VCaP (cell line): ENCODE measurements at regions not wholly inside any gene's neighbourhood (a gene's known extent, or its start where the extent isn't known, plus 50 kb on each side); places are given as distances from the start of the nearest gene placed in this dataset.
A peak's percentile ranks its signal among the peaks of the same experiment; 100 is the strongest.
"Not testable (repeated sequence)": the region's sequence is repeated elsewhere in the genome, so short reads cannot be mapped to it uniquely, and the experiment has no call there.

Experiments used
- H3K27ac ChIP-seq: fragments of 450-650 bp; 2 replicates; pipeline ENCODE4 v1.5.1; 2017
- TF ChIP-seq, protein P1 (sequence below): fragments of 450-650 bp; conservative IDR thresholded peaks from 2 replicates; pipeline ENCODE4 v1.5.1; 2017; ENCODE audit warnings: mild to moderate bottlenecking, moderate library complexity

DNA sequence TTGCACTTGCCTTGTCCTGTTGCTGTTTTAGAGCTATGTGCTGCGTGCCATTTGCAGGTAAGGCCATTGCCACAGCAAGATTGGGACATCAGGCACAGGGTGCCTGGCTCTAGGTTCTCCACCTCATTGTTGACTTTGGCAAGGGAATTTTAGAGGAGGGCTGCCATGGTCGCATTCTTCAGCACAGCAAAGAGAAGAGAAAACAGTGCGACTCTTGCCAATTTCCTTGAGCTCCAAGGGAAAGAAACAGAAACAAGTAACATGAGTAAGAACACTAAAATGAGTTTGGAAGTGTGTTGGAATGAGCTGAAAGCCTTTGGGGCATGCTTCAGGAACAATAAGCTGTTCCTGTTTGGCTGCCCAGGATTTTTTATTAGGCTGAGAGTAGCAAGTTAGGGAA lies 188.1 kb upstream of the IL12B start:
- TF ChIP-seq, protein P1, sequence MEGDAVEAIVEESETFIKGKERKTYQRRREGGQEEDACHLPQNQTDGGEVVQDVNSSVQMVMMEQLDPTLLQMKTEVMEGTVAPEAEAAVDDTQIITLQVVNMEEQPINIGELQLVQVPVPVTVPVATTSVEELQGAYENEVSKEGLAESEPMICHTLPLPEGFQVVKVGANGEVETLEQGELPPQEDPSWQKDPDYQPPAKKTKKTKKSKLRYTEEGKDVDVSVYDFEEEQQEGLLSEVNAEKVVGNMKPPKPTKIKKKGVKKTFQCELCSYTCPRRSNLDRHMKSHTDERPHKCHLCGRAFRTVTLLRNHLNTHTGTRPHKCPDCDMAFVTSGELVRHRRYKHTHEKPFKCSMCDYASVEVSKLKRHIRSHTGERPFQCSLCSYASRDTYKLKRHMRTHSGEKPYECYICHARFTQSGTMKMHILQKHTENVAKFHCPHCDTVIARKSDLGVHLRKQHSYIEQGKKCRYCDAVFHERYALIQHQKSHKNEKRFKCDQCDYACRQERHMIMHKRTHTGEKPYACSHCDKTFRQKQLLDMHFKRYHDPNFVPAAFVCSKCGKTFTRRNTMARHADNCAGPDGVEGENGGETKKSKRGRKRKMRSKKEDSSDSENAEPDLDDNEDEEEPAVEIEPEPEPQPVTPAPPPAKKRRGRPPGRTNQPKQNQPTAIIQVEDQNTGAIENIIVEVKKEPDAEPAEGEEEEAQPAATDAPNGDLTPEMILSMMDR = no peak
- peak overlapping the region; percentile 62 for H3K27ac ChIP-seq

DNA sequence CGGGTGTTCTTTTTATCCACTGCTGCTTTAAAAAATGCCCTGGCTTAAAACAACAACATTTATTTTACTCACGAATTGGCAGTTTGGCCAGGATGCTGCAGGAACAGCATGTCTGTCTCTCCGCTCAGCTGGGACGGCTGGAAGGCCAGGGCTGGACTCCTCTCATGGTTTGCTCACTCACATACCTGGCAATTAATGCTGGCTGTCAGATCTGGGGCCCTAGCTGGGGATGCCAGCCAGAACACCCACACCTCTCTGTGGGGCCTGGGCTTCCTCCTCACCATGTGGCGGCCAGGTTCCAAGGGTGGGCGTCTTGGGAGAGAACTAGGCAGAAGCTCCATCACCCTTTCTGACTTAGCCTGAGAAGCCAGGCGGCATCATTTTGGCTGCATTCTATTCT lies 189.1 kb upstream of the IL12B start:
- TF ChIP-seq, protein P1 = no peak
- peak overlapping the region; percentile 62 for H3K27ac ChIP-seq

DNA sequence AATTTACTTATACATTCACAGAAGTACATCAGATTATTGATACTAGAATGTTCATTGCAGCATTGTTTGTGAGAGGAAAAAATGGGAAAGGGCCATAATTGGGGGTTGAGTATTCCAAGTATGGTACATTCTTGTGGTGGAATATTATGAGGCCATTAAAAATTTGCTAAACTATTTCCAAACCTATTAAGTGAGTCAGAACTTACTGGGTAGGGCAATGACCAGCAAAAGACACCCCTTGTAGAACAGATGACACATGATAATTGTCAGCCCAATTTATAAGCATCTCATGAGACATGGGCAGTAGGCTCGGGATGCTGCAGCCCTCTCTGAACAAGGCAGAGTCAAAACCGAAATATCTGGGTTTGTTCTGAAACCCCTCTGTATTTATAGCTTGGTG lies 192.6 kb upstream of the IL12B start:
- H3K27ac ChIP-seq = no peak overlapping the region
- TF ChIP-seq, protein P1 = no peak

DNA sequence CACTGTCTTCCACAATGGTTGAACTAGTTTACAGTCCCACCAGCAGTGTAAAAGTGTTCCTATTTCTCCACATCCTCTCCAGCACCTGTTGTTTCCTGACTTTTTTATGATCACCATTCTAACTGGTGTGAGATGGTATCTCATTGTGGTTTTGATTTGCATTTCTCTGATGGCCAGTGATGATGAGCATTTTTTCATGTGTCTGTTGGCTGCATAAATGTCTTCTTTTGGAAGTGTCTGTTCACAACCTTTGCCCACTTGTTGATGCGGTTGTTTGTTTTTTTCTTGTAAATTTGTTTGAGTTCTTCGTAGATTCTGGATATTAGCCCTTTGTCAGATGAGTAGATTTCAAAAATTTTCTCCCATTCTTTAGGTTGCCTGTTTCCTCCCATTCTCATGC lies 194.0 kb upstream of the IL12B start:
- H3K27ac ChIP-seq = not testable (repeated sequence)

DNA sequence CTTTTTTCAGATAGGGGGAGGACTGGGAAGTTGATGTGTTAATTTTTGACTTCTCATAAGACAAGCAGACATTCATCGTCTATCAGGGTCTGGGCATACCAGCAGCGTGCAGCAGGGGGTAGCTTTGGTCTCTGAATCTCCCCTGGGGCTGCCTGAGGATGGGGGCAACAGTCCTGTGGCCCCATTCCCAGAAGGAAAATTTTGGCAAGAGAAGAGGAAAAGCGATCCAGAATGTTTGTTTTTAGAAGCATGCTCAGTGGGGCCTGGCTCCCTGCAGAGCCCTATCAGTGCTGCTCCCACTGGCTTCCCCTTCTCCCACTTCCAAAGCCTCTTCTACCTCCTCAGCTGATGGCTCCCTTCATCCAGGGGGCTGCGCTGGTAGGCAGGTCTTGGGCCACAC lies 194.8 kb upstream of the IL12B start:
- no peak overlapping the region for H3K27ac ChIP-seq
- TF ChIP-seq, protein P1 = no peak

DNA sequence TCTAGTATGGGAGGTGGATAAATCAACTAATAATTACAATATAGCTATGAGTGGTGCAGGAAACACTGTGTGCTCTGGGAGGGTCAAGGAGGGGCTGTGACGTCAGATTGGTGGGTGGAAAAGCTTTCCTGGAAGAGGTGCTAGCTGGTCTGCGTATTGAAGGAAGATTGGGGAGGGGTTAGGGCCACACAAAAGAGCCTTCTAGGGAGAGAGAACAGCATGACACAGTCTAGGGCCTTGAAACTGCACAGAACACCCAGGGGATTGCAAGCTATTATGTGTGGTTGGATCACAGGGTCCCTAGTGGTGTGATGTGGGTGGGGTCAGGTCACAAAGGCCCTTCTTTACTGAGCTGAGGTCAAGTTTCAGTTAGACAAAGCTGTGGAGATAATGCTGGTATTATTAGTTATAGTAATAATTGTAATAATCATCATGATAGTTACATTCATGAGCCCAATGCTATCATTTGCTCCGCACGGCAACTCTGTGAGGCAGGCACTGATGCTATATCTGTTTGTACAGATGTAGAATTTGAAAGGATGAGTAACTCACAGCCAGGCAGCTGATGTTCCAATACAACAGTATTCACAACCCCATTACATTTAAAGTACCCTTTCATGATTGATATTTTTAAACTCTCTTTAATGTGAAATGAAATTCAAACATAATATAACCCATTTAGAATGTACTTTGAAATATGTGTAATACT lies 197.4 kb upstream of the IL12B start:
- TF ChIP-seq, protein P1 = no peak
- H3K27ac ChIP-seq = no peak overlapping the region

DNA sequence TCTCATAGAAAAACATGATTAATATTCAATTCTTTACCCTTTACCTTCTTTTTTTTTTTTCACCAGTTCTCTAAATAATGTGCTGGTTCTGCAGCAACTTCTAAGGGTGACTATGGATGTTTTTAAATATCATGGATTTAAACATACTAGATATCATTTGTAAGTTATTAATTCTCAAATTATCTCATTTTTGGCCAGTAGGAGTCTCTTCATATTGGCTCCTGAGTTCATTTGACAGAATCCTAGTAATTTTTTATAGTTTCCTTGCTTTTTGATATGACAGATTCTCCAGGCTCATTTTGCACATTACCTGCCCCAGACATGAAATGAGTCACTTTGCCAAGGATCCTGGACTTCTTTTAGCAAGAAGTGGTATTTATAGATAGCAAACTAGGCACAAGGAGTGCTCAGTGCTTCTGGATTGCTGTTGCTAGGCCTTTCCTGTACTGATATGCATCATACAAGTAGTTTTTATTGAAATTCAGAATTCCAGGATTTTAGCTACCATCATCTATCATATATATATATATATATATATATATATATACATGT lies 201.3 kb upstream of the IL12B start:
- H3K27ac ChIP-seq = no peak overlapping the region
- TF ChIP-seq, protein P1 = 0 out of 2 replicates have a peak, but pooled peaks have one; percentile 30

DNA sequence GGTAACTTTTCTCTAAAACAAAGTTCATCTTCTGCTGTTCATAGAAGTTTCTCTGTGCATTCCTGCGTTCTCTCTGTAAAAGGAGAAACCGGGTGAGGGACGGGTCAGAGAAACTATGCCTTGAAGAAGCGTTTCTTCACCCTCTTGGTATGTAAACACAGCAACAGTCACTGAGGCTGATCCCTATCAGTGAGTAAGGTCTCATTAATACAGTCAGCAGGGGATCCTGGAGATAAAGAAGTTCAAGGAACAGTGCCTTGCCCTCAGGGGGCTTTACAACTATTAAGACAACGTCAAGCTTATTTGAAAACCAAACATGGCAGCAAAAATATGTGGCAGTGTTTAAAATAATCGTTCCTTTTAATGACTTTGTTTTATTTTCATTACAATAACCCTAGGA lies 202.9 kb upstream of the IL12B start:
- no peak overlapping the region for H3K27ac ChIP-seq
- TF ChIP-seq, protein P1 = no peak
